HG03457 (cell line): ENCODE measurements at regions not wholly inside any gene's neighbourhood (a gene's known extent, or its start where the extent isn't known, plus 50 kb on each side); places are given as distances from the start of the nearest gene placed in this dataset.

Experiments
- ATAC-seq: cut with Tn5 transposase; IDR thresholded peaks from one replicate; pipeline ENCODE4 v1.9.1; 2021; ENCODE audit warnings: moderate number of reproducible peaks; ENCODE audit not compliant: unreplicated experiment

DNA sequence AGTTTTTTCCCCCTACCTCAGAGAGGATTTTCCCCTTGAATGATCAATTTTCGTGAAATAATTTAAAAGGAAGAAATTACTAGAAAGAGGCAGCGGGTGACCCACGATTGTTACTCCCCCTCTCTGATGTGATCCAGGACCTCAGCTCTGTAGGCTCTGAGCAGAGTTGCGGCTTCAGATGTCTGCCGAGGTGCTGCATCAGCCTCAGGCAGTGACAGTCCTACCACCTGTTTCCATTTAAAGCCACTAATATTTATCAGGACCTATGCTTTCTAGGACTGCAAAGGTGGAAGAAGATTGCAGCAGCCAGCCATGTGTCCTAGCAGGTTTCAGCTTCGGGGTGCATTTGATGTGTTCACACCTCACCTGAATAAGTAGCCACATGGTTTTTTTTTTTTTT lies 294.8 kb upstream of the C2CD4B start:
- ATAC-seq = no peak

DNA sequence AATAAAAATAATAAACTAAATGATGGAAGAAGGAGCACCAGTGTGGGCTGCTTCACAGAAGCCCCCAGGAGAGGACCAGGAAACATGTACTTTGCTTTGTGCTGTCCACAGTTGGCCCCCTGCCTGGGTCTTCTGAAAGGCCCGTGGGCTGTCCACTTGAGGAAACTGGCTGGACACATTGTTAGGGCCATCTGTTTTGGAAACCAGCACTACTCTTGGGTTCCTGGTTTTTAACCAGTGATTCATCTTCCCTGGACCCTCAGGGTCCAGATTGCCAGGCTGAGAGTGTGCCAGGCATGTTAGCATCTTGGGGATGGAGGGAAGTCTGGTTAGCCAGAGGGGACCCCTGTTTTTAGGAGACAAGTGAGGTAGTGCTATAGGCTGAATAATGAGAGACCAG lies 297.2 kb upstream of the C2CD4B start:
- no peak for ATAC-seq

GRCh38 chr15:62462721-62463120 lies 297.6 kb upstream of the C2CD4B start:
- no peak for ATAC-seq

GRCh38 chr15:62464705-62465104 lies 299.6 kb upstream of the C2CD4B start:
- ATAC-seq = no peak

- ATAC-seq = no peak
Measured at GRCh38 chr15:62465173-62465572, 300.1 kb upstream of the C2CD4B start.

DNA sequence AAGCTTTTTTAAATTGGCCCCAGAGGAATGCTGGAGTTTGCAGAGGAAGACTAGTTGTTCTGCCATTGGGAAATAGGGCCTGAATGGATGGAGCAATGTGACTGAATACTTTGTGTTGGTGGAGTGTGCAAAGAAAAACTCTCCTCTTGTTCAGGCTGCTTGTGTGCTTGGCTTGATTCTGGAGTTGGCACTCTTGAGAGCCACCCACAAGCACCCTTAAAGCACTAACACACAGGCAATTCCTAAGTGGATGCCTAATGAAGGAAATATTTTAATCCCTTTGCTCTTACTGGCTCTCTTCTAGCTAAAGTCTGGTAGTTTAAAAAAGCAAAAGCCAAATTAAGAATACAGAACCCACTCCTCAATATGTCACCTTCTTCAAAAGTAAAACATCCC lies 304.4 kb upstream of the C2CD4B start:
- ATAC-seq = no peak

DNA sequence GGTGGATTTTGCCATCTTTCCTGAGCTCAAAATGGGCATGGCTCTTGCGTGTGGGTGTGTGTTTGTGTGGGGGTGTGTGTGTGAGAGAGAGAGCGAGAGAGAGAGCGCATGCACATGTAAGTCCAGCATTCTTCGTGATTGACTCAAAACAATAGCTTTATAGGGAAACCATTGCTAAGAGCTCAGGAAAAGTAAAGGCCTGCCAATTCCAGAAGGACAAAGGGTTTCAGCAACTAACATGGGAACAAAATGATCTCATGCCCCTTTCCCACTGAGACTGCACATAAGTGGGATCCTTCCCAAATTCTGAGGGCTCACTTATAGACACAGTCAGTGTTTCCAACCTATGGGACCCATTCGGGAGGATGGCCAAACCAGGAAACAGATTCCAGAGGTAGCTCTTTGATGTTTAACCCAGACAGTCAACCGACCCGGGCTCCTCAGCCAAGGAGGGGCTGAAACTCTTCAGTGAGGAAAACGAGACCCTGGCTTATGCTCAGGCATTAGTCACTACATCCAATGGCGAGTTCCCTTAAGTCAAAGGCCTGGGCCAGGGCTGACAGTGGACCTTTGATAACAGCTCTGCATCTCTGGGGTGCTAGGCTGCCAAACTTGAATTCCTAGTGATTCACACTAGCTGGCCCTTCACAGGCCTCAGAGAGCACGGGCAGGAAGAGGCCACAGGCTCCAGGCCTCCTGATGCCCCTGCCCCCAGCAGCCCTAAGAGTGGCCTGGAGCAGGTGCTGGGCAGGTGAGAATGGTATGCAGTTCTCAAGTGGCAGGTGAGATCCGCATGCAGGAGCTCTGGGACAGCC lies 305.0 kb upstream of the C2CD4B start:
- ATAC-seq = no peak

- no peak for ATAC-seq
Measured at GRCh38 chr15:62472616-62473299, 307.7 kb upstream of the C2CD4B start.

DNA sequence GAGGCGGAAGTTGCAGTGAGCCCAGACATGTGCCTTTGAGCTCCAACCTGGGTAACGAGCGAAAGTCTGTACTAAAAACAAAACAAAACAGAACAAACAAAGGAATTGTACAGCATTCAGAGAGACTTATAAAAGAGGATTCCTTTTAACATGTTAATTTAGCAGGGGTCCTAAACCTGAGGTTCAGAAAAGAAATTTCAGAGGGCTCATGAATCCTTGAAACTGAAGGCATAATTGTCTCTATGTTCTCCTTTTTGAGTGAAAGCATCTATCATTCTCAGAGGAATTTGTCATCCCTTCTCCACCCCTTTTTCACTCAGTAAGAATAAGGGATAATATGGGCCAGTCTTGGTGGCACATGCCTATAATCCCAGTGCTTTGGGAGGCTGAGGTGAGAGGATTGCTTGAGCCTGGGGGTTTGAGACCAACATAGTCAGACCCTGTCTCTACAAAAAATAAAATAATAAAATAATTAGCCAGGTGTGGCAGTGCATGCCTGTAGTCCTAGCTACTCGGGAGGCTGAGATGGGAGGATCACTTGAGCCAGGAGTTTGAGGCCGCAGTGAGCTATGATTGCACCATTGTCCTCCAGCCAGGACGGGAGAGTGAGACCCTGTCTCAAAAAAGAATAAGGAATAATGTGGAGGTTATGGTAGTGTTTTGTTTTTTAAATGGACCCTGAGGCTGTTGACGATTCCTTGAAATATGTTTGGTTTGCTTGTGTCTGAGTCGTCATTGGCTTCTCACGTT lies 309.1 kb upstream of the C2CD4B start:
- ATAC-seq = no peak

DNA sequence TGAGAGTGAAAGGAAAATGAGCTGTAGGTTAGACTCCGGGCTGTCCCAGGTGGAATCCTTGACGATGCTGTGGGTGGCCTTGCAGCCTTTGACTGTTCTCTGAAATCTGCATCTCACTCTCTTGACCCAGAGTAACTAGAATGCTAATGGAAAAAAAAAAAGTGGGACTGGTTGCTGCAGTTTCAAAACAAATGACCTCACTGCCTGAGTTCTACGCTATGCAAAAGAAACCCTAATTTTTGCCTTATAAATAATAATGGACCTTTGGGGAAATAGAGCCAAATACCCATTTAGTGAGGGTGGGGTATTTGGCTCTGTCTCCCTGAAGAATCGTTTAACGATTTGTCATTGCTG lies 309.7 kb upstream of the C2CD4B start:
- no peak for ATAC-seq

- no peak for ATAC-seq
Measured at GRCh38 chr15:62475591-62475990, 310.5 kb upstream of the C2CD4B start.

DNA sequence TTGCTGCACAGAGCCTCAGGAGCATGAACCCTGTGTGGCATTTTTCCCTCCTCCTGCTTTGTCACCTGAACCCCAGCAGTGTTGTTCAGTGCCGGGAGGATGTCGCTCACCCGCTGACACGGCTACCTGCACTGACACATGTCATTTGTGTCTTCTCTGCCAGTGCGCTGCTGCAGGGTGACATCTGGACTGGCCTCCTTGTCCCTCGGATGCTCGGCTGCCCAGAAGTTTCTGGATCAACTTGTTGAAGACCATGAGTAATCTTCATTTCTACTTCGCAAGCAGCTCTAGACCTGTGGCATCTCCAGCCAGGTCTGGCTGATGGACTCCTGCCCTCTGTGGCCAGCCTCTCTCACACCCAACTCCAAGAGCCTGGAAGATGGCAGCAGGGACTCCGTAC lies 311.1 kb upstream of the C2CD4B start:
- no peak for ATAC-seq

- ATAC-seq = no peak
Measured at GRCh38 chr15:62477929-62478328, 312.8 kb upstream of the C2CD4B start.

GRCh38 chr15:62482785-62483429 lies 317.8 kb upstream of the C2CD4B start:
- no peak for ATAC-seq

DNA sequence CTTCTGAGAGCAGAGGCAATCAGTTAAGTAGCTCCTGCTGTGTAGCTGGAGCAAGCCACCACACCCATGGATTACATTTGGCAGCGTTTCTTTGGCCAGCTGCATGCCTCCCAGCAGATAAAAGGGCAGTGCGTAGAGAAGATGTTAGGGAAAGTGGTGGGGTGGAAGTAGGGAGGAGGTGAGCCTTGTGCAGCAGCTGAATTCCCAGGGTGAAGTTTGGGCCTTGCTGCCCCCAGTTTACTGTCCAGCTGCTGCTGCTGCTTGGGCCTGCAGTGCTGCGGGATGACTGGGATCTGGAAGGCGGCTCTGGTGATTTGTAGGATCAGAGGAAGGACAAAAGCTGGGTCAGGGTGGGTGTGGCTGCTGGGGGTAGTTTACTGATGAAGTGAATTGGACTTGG lies 318.7 kb upstream of the C2CD4B start:
- ATAC-seq = no peak

- ATAC-seq = no peak
Measured at GRCh38 chr15:62485170-62485720, 320.2 kb upstream of the C2CD4B start.

- no peak for ATAC-seq
Measured at GRCh38 chr15:62486041-62486440, 321.0 kb upstream of the C2CD4B start.

DNA sequence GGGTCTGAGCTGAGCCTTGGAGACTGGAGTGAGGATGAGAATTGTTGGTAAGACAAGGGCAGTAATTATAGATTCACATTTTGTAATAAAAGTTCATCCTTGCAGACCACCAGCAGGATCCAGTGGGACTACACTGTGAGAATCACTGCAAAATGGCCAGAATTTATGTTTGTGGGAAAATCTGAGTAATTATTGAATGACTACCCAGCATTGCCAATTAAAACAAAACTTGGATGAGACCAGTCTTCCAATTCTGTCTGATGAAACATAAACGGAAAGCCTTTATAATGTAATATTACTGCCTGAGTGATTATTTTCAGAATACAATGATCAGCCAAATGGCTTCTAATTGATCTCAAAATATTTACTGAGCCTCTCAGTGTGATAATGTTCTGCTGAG lies 323.3 kb upstream of the C2CD4B start:
- no peak for ATAC-seq

DNA sequence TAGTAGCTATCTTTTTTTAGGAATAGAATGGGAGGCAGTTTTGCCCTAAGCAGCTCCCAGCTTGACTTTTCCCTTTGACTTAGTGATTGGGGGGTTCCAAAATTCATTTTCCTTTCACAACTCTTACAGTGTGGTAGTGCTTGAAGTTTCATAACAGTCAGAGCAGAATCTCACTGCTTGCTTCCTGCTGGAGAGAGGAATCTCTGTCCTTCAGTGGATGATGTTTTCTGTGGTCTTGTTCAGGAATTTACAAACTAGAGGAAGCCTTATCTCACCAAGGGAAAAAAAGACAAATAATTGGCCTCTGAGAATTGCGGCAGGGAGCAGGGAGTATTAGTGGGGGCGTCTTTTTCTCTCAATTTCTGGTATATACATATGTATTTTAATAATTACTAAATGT lies 326.6 kb upstream of the C2CD4B start:
- ATAC-seq = no peak

- no peak for ATAC-seq
Measured at GRCh38 chr15:62492900-62493299, 327.8 kb upstream of the C2CD4B start.

GRCh38 chr15:62494197-62494596 lies 329.1 kb upstream of the C2CD4B start:
- no peak for ATAC-seq
